B cell (primary cell): ENCODE measurements at regions not wholly inside any gene's neighbourhood (a gene's known extent, or its start where the extent isn't known, plus 50 kb on each side); places are given as distances from the start of the nearest gene placed in this dataset.

Source experiments
- CTCF ChIP-seq: fragments of 200-600 bp; IDR thresholded peaks from one replicate; pipeline ENCODE4 v1.8.0; 2022; ENCODE audit warnings: antibody characterized with exemption, mild to moderate bottlenecking
- EZH2 ChIP-seq: IDR thresholded peaks from 2 replicates; pipeline ENCODE4 v1.6.1; 2012; ENCODE audit warnings: borderline replicate concordance, low read depth, mild to moderate bottlenecking, moderate library complexity, low read length; ENCODE audit not compliant: insufficient read depth, poor library complexity, severe bottlenecking

GRCh38 chrX:114073926-114074325 lies 510.0 kb upstream of the HTR2C start:
- no peak for TF ChIP-seq CTCF
- no peak for TF ChIP-seq EZH2
